ENCODE measurements at regions not wholly inside any gene's neighbourhood (a gene's known extent, or its start where the extent isn't known, plus 50 kb on each side); places are given as distances from the start of the nearest gene placed in this dataset.

DNA sequence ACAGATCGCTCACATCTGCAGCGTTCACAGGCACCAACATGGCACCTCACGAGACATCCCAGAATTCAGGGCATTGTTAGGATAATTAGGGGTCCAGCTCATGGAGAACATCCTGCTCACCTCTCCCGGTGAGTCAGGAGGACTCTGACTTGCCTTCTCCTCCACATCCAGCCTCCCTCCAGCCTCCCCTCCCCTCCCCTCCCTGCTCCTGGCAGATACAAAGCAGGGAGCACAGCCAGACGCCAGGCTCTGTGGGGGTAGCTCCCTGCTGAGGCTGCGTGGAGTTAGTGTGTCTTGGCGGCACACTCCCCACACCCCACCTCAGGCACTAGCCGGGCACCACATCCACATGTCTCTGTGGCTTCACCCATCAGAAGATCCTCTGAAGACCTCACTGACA, 320.6 kb downstream of the CXCL12 start:
- Histone ChIP-seq H3K4me1 (ENCODE audit: low read length) (no peaks in the 10 kb centered on the region), H3K4me2 (ENCODE audit: low read depth, low read length) (no peak overlapping the region), H4K20me1 (ENCODE audit: insufficient read depth, low read length) (no peaks in the 10 kb centered on the region), H3F3A (ENCODE audit: insufficient read depth, low read length) (no peaks in the 10 kb centered on the region), H2AFZ (ENCODE audit: low read length) (no peak overlapping the region), H3K9ac (ENCODE audit: low read length) (no peak overlapping the region), H3K27me3 (replicated peaks; ENCODE audit: insufficient read depth, low read length) (no peaks in the 10 kb centered on the region), H3K4me3 (ENCODE audit: low read length) (no peak overlapping the region), H3K27ac (ENCODE audit: low read length) (no peak overlapping the region), H3K9me3 (replicated peaks; ENCODE audit: insufficient read depth, low read length) (no peaks in the 10 kb centered on the region), H3K36me3 (replicated peaks; ENCODE audit: insufficient read depth, low read length) (no peaks in the 10 kb centered on the region), H3K9me2 (replicated peaks; ENCODE audit: insufficient read depth, low read length) (no peaks in the 10 kb centered on the region), H3K79me2 (ENCODE audit: low read length) (no peaks in the 10 kb centered on the region)
- TF ChIP-seq EZH2 (optimal IDR thresholded peaks at IDR 0.05; ENCODE audit: low read depth, low read length) (no peak), EZH2phosphoT487 (IDR thresholded peaks at IDR 0.05; ENCODE audit: low read length) (no peak)
- TF ChIP-seq, protein P1, sequence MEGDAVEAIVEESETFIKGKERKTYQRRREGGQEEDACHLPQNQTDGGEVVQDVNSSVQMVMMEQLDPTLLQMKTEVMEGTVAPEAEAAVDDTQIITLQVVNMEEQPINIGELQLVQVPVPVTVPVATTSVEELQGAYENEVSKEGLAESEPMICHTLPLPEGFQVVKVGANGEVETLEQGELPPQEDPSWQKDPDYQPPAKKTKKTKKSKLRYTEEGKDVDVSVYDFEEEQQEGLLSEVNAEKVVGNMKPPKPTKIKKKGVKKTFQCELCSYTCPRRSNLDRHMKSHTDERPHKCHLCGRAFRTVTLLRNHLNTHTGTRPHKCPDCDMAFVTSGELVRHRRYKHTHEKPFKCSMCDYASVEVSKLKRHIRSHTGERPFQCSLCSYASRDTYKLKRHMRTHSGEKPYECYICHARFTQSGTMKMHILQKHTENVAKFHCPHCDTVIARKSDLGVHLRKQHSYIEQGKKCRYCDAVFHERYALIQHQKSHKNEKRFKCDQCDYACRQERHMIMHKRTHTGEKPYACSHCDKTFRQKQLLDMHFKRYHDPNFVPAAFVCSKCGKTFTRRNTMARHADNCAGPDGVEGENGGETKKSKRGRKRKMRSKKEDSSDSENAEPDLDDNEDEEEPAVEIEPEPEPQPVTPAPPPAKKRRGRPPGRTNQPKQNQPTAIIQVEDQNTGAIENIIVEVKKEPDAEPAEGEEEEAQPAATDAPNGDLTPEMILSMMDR (IDR thresholded peaks at IDR 0.05; ENCODE audit: low read length), result no peak
- no peak for DNase-seq

DNA sequence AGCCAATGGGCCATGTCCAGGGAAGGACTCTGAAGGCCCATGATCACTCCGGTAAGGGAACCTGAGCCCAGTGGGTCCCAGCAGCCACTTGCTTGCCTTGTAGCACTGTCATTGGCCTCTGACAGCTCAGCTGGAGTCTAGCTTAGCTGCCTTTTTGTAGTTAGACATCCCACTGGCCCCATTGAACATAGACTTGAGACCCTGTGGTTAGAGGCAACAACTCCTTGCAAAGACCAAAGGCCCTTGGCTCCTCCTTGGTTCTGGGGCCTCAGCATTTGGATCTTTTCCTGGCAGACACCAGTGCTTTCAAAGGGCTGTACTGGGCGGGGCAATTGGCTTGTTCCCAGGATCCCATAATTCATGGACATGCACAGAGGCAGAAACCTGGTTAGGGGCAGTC, 321.2 kb downstream of the CXCL12 start:
- H4K20me1 ChIP-seq (ENCODE audit: insufficient read depth, low read length), result no peaks in the 10 kb centered on the region
- no peak overlapping the region for H2AFZ ChIP-seq (ENCODE audit: low read length)
- no peaks in the 10 kb centered on the region for H3K9me3 ChIP-seq (replicated peaks; ENCODE audit: insufficient read depth, low read length)
- DNase-seq, result no peak
- no peaks in the 10 kb centered on the region for H3K9me2 ChIP-seq (replicated peaks; ENCODE audit: insufficient read depth, low read length)
- TF ChIP-seq EZH2 (optimal IDR thresholded peaks at IDR 0.05; ENCODE audit: low read depth, low read length) (no peak), EZH2phosphoT487 (IDR thresholded peaks at IDR 0.05; ENCODE audit: low read length) (no peak)
- TF ChIP-seq, protein P1 (IDR thresholded peaks at IDR 0.05; ENCODE audit: low read length), result no peak
- no peaks in the 10 kb centered on the region for H3K36me3 ChIP-seq (replicated peaks; ENCODE audit: insufficient read depth, low read length)
- H3K27ac ChIP-seq (ENCODE audit: low read length), result no peak overlapping the region
- H3K79me2 ChIP-seq (ENCODE audit: low read length), result no peaks in the 10 kb centered on the region
- no peaks in the 10 kb centered on the region for H3K27me3 ChIP-seq (replicated peaks; ENCODE audit: insufficient read depth, low read length)
- no peak overlapping the region for H3K9ac ChIP-seq (ENCODE audit: low read length)
- H3K4me1 ChIP-seq (ENCODE audit: low read length), result no peaks in the 10 kb centered on the region
- H3K4me2 ChIP-seq (ENCODE audit: low read depth, low read length), result no peak overlapping the region
- H3K4me3 ChIP-seq (ENCODE audit: low read length), result no peak overlapping the region
- no peaks in the 10 kb centered on the region for H3F3A ChIP-seq (ENCODE audit: insufficient read depth, low read length)

DNA sequence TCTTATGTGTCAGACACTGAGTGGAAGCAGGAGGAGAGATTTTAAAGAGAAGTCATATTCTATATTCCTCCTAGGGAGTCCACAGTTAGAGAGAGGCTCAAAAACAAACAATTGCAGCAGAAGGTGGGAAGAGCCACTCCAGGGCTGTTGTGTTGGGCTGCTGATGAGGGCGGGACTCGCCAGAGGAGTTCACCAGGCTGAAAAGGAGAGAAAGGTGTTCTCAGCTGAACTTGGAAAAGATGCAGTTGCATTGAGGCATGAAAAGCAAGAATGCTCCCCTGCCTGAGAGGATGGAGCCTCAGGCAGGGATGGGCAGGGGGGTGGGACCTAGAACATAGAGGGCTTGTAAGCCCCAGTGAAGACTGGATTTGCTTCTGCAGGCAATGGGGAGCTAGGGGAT, 324.2 kb downstream of the CXCL12 start:
- no peaks in the 10 kb centered on the region for H3F3A ChIP-seq (ENCODE audit: insufficient read depth, low read length)
- H3K9ac ChIP-seq (ENCODE audit: low read length), result no peak overlapping the region
- H3K79me2 ChIP-seq (ENCODE audit: low read length), result no peaks in the 10 kb centered on the region
- no peak overlapping the region for H2AFZ ChIP-seq (ENCODE audit: low read length)
- H3K36me3 ChIP-seq (replicated peaks; ENCODE audit: insufficient read depth, low read length), result no peaks in the 10 kb centered on the region
- H3K27me3 ChIP-seq (replicated peaks; ENCODE audit: insufficient read depth, low read length), result no peaks in the 10 kb centered on the region
- TF ChIP-seq EZH2phosphoT487 (IDR thresholded peaks at IDR 0.05; ENCODE audit: low read length), result no peak
- TF ChIP-seq, protein P1 (IDR thresholded peaks at IDR 0.05; ENCODE audit: low read length), result no peak
- no peaks in the 10 kb centered on the region for H3K4me1 ChIP-seq (ENCODE audit: low read length)
- no peaks in the 10 kb centered on the region for H3K9me2 ChIP-seq (replicated peaks; ENCODE audit: insufficient read depth, low read length)
- no peak overlapping the region for H3K4me2 ChIP-seq (ENCODE audit: low read depth, low read length)
- H3K9me3 ChIP-seq (replicated peaks; ENCODE audit: insufficient read depth, low read length), result no peaks in the 10 kb centered on the region
- no peak overlapping the region for H3K4me3 ChIP-seq (ENCODE audit: low read length)
- H4K20me1 ChIP-seq (ENCODE audit: insufficient read depth, low read length), result no peaks in the 10 kb centered on the region
- H3K27ac ChIP-seq (ENCODE audit: low read length), result no peak overlapping the region
- no peak for DNase-seq
